ENCODE measurements at regions not wholly inside any gene's neighbourhood (a gene's known extent, or its start where the extent isn't known, plus 50 kb on each side); places are given as distances from the start of the nearest gene placed in this dataset.

DNA sequence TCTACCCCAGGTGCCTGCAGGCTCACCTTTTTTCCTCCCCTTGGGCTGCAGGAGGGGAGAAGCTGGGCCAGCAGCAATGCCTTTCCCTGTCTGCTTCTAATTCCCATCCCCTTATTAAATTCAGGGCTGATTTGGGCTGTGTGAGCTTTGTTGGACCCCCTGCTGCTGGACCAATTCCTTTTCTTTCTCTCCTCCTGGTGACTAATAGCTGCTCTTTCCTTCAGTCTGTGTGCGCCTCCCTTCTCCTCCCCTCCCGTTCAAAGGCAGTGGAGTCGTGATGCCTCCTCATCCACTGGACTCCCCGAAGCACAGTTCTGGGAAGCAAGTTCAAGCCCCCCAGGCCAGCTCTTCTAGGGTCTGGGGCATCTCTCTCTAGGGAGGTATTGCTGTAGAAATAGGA lies 567.9 kb upstream of the CADM1 start:
- TF ChIP-seq CTCF (IDR thresholded peaks at IDR 0.05) (no peak), EP300 (IDR thresholded peaks at IDR 0.05) (no peak), POLR2AphosphoS5 (IDR thresholded peaks at IDR 0.05) (no peak), POLR2A (IDR thresholded peaks at IDR 0.05) (no peak)

All from suprapubic skin (tissue), 4 donors.